Panc1 (cell line): ENCODE measurements at regions not wholly inside any gene's neighbourhood (a gene's known extent, or its start where the extent isn't known, plus 50 kb on each side); places are given as distances from the start of the nearest gene placed in this dataset.

Experiments used
- ATAC-seq: fragments of 200-7000 bp; cut with Tn5 transposase; 2 replicates; pipeline ENCODE4 v1.9.1; 2020; ENCODE audit warnings: mild to moderate bottlenecking, moderate library complexity
- BruUV-seq: library from RNA; stranded (reverse); fragments of 400-500 nt; replicated peaks from 2 replicates; lab custom pipeline; 2021; lab: Mats Ljungman, UMichigan
- CTCF ChIA-PET: fragments of 300-600 bp; sonication (Branson Sonifier 250); formaldehyde crosslinking; loops from one replicate; lab custom pipeline; 2022; ENCODE audit warnings: antibody characterized with exemption; lab: Charles Lee
- POLR2A ChIA-PET: fragments of 300-600 bp; sonication (Branson Sonifier 250); formaldehyde crosslinking; loops from one replicate; lab custom pipeline; 2022; ENCODE audit warnings: antibody characterized with exemption; lab: Charles Lee
- DNase-seq: peaks from one replicate; pipeline ENCODE4 v3.0.0-alpha.2; 2010; ENCODE audit warnings: low read depth, low spot score
- H3K27ac ChIP-seq: 2 replicates; pipeline ENCODE4 v1.5.1; 2011; ENCODE audit warnings: mild to moderate bottlenecking, low read length, inconsistent platforms
- H3K27me3 ChIP-seq: fragments of 200-500 bp; sonication (Bioruptor generic); 2 replicates; pipeline ENCODE4 v1.6.0; 2014; ENCODE audit warnings: low read length, inconsistent platforms; ENCODE audit not compliant: control insufficient read depth, insufficient read depth
- H3K36me3 ChIP-seq: fragments of 200-500 bp; sonication (Bioruptor generic); 2 replicates; pipeline ENCODE4 v1.5.1; 2014; ENCODE audit warnings: inconsistent platforms, mild to moderate bottlenecking, low read length, moderate library complexity; ENCODE audit not compliant: control insufficient read depth, insufficient read depth
- H3K4me1 ChIP-seq: 2 replicates; pipeline ENCODE4 v1.5.1; 2011; ENCODE audit warnings: inconsistent platforms, mild to moderate bottlenecking, low read length, moderate library complexity; ENCODE audit not compliant: control insufficient read depth, insufficient read depth
- H3K4me3 ChIP-seq, 2 experiments: 2 replicates each; pipeline ENCODE4 v1.5.1; 2011 to 2012; ENCODE audit warnings: low read depth in 2 of 2, low read length in 2 of 2, mild to moderate bottlenecking in 2 of 2, inconsistent platforms in 1 of 2, moderate library complexity in 1 of 2
- H3K9me3 ChIP-seq: fragments of 200-500 bp; sonication (Bioruptor generic); 2 replicates; pipeline ENCODE4 v1.5.1; 2014; ENCODE audit warnings: low read depth, mild to moderate bottlenecking, inconsistent platforms, low read length, moderate library complexity; ENCODE audit not compliant: control insufficient read depth, insufficient read depth
- POLR2AphosphoS5 ChIP-seq: IDR thresholded peaks from 2 replicates; pipeline ENCODE4 v1.6.1; 2012; ENCODE audit warnings: mild to moderate bottlenecking, low read depth, low read length, moderate library complexity
- SIN3A ChIP-seq: IDR thresholded peaks from 2 replicates; pipeline ENCODE4 v1.6.1; 2012; ENCODE audit warnings: low read depth, mild to moderate bottlenecking, low read length, moderate library complexity, borderline replicate concordance; ENCODE audit not compliant: insufficient read depth
- TCF7L2 ChIP-seq: IDR thresholded peaks from 2 replicates; pipeline ENCODE4 v1.6.1; 2011; ENCODE audit warnings: mild to moderate bottlenecking, low read depth, low read length, inconsistent platforms
- in situ Hi-C: cut with HindIII; loops from 2 replicates; pipeline ENCODE4 v1.10.0; 2016; ENCODE audit warnings: low sequenced_read_pairs, low pct_unique_long_range_greater_than_20kb
- intact Hi-C: fragments of 100-400 bp; cut with micrococcal nuclease; formaldehyde crosslinking; loops from one replicate; pipeline ENCODE4 v1.10.0; 2022; ENCODE audit not compliant: unreplicated experiment
- TF ChIP-seq, protein P1 (sequence below), 2 experiments: IDR thresholded peaks; 2 replicates each; pipeline ENCODE4 v1.6.1; 2011 to 2012; ENCODE audit warnings: low read depth in 2 of 2, control low read depth in 1 of 2, low read length in 1 of 2, mild to moderate bottlenecking in 1 of 2, moderate library complexity in 1 of 2; ENCODE audit not compliant: insufficient read depth in 1 of 2
- TF ChIP-seq, protein P2 (sequence below): fragments of 450-650 bp; IDR thresholded peaks from 2 replicates; pipeline ENCODE4 v1.5.1; 2017; ENCODE audit warnings: mild to moderate bottlenecking

DNA sequence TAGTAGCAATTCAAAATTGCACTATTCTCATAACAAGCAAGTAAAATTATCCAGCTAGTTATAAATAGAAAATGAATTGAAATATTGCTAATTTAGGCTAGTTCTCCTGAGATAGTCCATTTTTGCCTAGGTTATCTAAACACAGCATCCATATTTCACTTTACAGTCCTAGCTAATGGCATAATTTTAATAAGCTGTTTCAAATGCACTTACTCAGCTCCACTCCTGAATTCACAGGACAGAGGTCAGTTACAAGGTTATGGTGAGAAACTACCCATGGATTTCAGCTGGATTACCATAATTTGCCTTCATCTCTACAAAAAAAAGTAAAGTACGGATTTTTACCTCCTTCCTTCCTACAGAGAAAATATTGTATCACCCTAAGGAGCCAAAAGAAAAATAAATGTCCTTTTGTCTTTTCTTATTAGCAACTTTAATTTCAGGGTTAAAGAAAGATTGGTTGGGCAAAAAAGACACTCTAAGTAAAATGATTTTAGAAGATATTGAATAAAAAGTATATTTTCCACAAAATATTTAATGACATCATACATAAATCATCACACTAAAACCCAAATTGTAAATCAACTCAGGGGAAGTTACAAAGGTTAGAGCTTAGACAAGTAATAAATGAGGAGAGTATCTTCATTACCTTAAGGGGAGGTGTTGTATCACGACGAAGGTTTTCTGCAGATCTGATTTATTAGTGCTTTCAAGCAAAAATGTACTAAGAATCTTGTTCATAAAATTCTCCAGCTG, 377.4 kb downstream of the C12orf50 start:
- H3K27me3 ChIP-seq, result no peaks in the 10 kb centered on the region
- in situ Hi-C loops, result no loop called here
- TF ChIP-seq, protein P1, sequence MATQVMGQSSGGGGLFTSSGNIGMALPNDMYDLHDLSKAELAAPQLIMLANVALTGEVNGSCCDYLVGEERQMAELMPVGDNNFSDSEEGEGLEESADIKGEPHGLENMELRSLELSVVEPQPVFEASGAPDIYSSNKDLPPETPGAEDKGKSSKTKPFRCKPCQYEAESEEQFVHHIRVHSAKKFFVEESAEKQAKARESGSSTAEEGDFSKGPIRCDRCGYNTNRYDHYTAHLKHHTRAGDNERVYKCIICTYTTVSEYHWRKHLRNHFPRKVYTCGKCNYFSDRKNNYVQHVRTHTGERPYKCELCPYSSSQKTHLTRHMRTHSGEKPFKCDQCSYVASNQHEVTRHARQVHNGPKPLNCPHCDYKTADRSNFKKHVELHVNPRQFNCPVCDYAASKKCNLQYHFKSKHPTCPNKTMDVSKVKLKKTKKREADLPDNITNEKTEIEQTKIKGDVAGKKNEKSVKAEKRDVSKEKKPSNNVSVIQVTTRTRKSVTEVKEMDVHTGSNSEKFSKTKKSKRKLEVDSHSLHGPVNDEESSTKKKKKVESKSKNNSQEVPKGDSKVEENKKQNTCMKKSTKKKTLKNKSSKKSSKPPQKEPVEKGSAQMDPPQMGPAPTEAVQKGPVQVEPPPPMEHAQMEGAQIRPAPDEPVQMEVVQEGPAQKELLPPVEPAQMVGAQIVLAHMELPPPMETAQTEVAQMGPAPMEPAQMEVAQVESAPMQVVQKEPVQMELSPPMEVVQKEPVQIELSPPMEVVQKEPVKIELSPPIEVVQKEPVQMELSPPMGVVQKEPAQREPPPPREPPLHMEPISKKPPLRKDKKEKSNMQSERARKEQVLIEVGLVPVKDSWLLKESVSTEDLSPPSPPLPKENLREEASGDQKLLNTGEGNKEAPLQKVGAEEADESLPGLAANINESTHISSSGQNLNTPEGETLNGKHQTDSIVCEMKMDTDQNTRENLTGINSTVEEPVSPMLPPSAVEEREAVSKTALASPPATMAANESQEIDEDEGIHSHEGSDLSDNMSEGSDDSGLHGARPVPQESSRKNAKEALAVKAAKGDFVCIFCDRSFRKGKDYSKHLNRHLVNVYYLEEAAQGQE (IDR thresholded peaks at IDR 0.05; ENCODE audit: insufficient read depth in 1 of 2, low read depth in 2 of 2, low read length in 1 of 2), result no peak
- TF ChIP-seq, protein P2, sequence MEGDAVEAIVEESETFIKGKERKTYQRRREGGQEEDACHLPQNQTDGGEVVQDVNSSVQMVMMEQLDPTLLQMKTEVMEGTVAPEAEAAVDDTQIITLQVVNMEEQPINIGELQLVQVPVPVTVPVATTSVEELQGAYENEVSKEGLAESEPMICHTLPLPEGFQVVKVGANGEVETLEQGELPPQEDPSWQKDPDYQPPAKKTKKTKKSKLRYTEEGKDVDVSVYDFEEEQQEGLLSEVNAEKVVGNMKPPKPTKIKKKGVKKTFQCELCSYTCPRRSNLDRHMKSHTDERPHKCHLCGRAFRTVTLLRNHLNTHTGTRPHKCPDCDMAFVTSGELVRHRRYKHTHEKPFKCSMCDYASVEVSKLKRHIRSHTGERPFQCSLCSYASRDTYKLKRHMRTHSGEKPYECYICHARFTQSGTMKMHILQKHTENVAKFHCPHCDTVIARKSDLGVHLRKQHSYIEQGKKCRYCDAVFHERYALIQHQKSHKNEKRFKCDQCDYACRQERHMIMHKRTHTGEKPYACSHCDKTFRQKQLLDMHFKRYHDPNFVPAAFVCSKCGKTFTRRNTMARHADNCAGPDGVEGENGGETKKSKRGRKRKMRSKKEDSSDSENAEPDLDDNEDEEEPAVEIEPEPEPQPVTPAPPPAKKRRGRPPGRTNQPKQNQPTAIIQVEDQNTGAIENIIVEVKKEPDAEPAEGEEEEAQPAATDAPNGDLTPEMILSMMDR, result no peak
- no peak for TF ChIP-seq SIN3A
- TF ChIP-seq POLR2AphosphoS5, result no peak
- no peak for TF ChIP-seq TCF7L2
- DNase-seq, result no peak
- CTCF ChIA-PET, result no interaction called here
- H3K36me3 ChIP-seq, result no peaks in the 10 kb centered on the region
- intact Hi-C loops, result no loop called here
- POLR2A ChIA-PET, result no interaction called here
- H3K9me3 ChIP-seq, result no peaks in the 10 kb centered on the region
- H3K4me3 ChIP-seq, result no peak overlapping the region
- no TSS peak for BruUV-seq
- H3K4me1 ChIP-seq, result no peaks in the 10 kb centered on the region
- no peak overlapping the region for H3K27ac ChIP-seq
- no peak for ATAC-seq

DNA sequence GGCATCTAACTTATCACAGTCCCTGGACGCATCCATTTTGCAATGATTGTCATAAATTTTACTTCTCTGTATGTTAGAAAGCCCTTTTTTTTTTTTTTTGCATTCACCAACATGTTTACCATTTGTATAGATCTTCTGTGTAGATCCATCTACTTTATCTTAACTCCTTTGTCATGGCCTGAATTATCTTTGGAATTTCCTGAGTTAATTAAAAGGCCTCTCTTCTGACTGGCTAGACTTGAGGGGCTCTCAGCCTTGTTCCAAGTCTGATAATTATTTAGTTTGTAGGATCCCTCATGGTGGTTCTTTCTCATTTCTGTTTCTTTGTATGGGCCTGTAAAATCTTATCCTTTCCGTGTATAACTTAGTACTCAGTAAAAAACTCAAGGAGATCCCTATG, 387.0 kb downstream of the C12orf50 start:
- TF ChIP-seq SIN3A (no peak), POLR2AphosphoS5 (no peak), TCF7L2 (no peak)
- TF ChIP-seq, protein P1 (IDR thresholded peaks at IDR 0.05; ENCODE audit: insufficient read depth in 1 of 2, low read depth in 2 of 2, low read length in 1 of 2), result no peak
- TF ChIP-seq, protein P2, result no peak
- Histone ChIP-seq H3K9me3 (no peaks in the 10 kb centered on the region), H3K4me1 (no peaks in the 10 kb centered on the region), H3K36me3 (no peaks in the 10 kb centered on the region), H3K27me3 (no peaks in the 10 kb centered on the region), H3K4me3 (no peak overlapping the region), H3K27ac (no peak overlapping the region)
- no peak for DNase-seq
- POLR2A ChIA-PET, result no interaction called here
- ATAC-seq, result no peak
- BruUV-seq, result no TSS peak
- intact Hi-C loops (no loop called here), in situ Hi-C loops (no loop called here)
- CTCF ChIA-PET, result no interaction called here
